ENCODE measurements at regions not wholly inside any gene's neighbourhood (a gene's known extent, or its start where the extent isn't known, plus 50 kb on each side); places are given as distances from the start of the nearest gene placed in this dataset.

GRCh38 chr15:46732060-46732459 is 985.2 kb upstream of the SEMA6D start:
- Histone ChIP-seq H3K27ac (ENCODE audit: low read depth, low read length) (no peak overlapping the region), H3K9ac (ENCODE audit: low read depth in 1 of 3, low read length in 3 of 3) (no peak overlapping the region), H3K27me3 (ENCODE audit: control insufficient read depth in 3 of 3, insufficient read depth in 3 of 3, low read length in 3 of 3) (no peaks in the 10 kb centered on the region), H3K9me3 (ENCODE audit: control insufficient read depth in 3 of 3, low read length in 3 of 3) (peaks cover 0 to 7% (median 3%) of the 10 kb centered on the region in 3 donors), H3K36me3 (ENCODE audit: control insufficient read depth in 3 of 3, insufficient read depth in 3 of 3, low read length in 3 of 3) (no peaks in the 10 kb centered on the region), H3K4me1 (ENCODE audit: control insufficient read depth in 3 of 3, insufficient read depth in 3 of 3, low read length in 3 of 3) (no peaks in the 10 kb centered on the region), H3K4me3 (ENCODE audit: low read length in 3 of 3) (no peak overlapping the region)

GRCh38 chr15:46735115-46735514 is 982.2 kb upstream of the SEMA6D start:
- Histone ChIP-seq H3K4me1 (ENCODE audit: control insufficient read depth in 3 of 3, insufficient read depth in 3 of 3, low read length in 3 of 3) (no peaks in the 10 kb centered on the region), H3K9ac (ENCODE audit: low read depth in 1 of 3, low read length in 3 of 3) (no peak overlapping the region), H3K36me3 (ENCODE audit: control insufficient read depth in 3 of 3, insufficient read depth in 3 of 3, low read length in 3 of 3) (no peaks in the 10 kb centered on the region), H3K27me3 (ENCODE audit: control insufficient read depth in 3 of 3, insufficient read depth in 3 of 3, low read length in 3 of 3) (no peaks in the 10 kb centered on the region), H3K9me3 (ENCODE audit: control insufficient read depth in 3 of 3, low read length in 3 of 3) (no peaks in the 10 kb centered on the region), H3K27ac (ENCODE audit: low read depth, low read length) (no peak overlapping the region), H3K4me3 (ENCODE audit: low read length in 3 of 3) (no peak overlapping the region)

GRCh38 chr15:46751303-46751702 is 966.0 kb upstream of the SEMA6D start:
- Histone ChIP-seq H3K27me3 (ENCODE audit: control insufficient read depth in 3 of 3, insufficient read depth in 3 of 3, low read length in 3 of 3) (no peaks in the 10 kb centered on the region), H3K27ac (ENCODE audit: low read depth, low read length) (no peak overlapping the region), H3K4me1 (ENCODE audit: control insufficient read depth in 3 of 3, insufficient read depth in 3 of 3, low read length in 3 of 3) (no peaks in the 10 kb centered on the region), H3K4me3 (ENCODE audit: low read length in 3 of 3) (no peak overlapping the region), H3K36me3 (ENCODE audit: control insufficient read depth in 3 of 3, insufficient read depth in 3 of 3, low read length in 3 of 3) (no peaks in the 10 kb centered on the region), H3K9me3 (ENCODE audit: control insufficient read depth in 3 of 3, low read length in 3 of 3) (no peaks in the 10 kb centered on the region), H3K9ac (ENCODE audit: low read depth in 1 of 3, low read length in 3 of 3) (no peak overlapping the region)

DNA sequence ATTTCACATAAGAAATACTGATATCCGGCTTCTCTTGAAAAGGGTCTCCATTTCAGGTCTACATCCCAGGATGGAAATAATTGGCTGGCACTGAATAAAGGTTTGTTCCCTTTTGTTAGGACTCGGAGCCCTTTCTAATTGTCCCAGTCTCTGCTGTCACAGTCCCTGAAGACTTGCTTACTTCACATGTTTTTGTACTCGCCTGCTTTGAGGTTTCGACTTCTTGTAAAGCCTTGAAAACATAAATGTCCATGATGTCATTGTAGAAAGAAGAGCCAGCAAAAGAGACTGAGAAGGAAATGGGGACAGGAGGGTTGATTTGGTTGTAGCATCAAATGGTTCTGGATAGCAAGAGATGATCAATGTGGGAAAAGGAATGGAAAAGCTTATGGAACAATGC is 963.4 kb upstream of the SEMA6D start:
- no peak overlapping the region for H3K9ac ChIP-seq (ENCODE audit: low read depth in 1 of 3, low read length in 3 of 3)
- H3K27ac ChIP-seq (ENCODE audit: low read depth, low read length) = no peak overlapping the region
- no peaks in the 10 kb centered on the region for H3K36me3 ChIP-seq (ENCODE audit: control insufficient read depth in 3 of 3, insufficient read depth in 3 of 3, low read length in 3 of 3)
- H3K4me1 ChIP-seq (ENCODE audit: control insufficient read depth in 3 of 3, insufficient read depth in 3 of 3, low read length in 3 of 3) = no peaks in the 10 kb centered on the region
- no peaks in the 10 kb centered on the region for H3K9me3 ChIP-seq (ENCODE audit: control insufficient read depth in 3 of 3, low read length in 3 of 3)
- H3K27me3 ChIP-seq (ENCODE audit: control insufficient read depth in 3 of 3, insufficient read depth in 3 of 3, low read length in 3 of 3) = no peaks in the 10 kb centered on the region
- no peak overlapping the region for H3K4me3 ChIP-seq (ENCODE audit: low read length in 3 of 3)

DNA sequence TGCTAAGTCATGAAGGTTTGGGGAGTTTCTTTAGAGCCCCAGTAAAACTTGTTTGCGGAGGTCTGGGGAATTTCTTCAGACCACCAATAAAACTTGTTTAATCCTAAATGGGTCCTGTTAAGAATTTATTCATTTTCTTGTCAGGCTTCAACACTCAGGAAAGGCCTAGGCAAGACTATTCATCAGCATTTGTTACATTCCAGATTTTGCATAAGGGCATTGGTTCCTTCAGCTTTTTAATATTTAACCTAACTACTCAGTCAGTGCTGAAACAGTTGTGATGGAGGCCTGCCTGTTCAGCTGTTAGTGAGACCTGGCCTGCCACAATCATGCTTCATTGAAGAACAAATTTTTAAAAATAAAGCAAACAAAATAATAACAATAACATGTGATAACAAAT is 954.2 kb upstream of the SEMA6D start:
- H3K27me3 ChIP-seq (ENCODE audit: control insufficient read depth in 3 of 3, insufficient read depth in 3 of 3, low read length in 3 of 3) = no peaks in the 10 kb centered on the region
- H3K9me3 ChIP-seq (ENCODE audit: control insufficient read depth in 3 of 3, low read length in 3 of 3) = no peaks in the 10 kb centered on the region
- H3K4me3 ChIP-seq (ENCODE audit: low read length in 3 of 3) = no peak overlapping the region
- H3K36me3 ChIP-seq (ENCODE audit: control insufficient read depth in 3 of 3, insufficient read depth in 3 of 3, low read length in 3 of 3) = no peaks in the 10 kb centered on the region
- no peaks in the 10 kb centered on the region for H3K4me1 ChIP-seq (ENCODE audit: control insufficient read depth in 3 of 3, insufficient read depth in 3 of 3, low read length in 3 of 3)
- no peak overlapping the region for H3K27ac ChIP-seq (ENCODE audit: low read depth, low read length)
- no peak overlapping the region for H3K9ac ChIP-seq (ENCODE audit: low read depth in 1 of 3, low read length in 3 of 3)

GRCh38 chr15:46764851-46765250 is 952.5 kb upstream of the SEMA6D start:
- H3K36me3 ChIP-seq (ENCODE audit: control insufficient read depth in 3 of 3, insufficient read depth in 3 of 3, low read length in 3 of 3) = no peaks in the 10 kb centered on the region
- no peak overlapping the region for H3K9ac ChIP-seq (ENCODE audit: low read depth in 1 of 3, low read length in 3 of 3)
- H3K4me1 ChIP-seq (ENCODE audit: control insufficient read depth in 3 of 3, insufficient read depth in 3 of 3, low read length in 3 of 3) = no peaks in the 10 kb centered on the region
- H3K9me3 ChIP-seq (ENCODE audit: control insufficient read depth in 3 of 3, low read length in 3 of 3) = peaks cover 0 to 4% (median 0%) of the 10 kb centered on the region in 3 donors
- H3K4me3 ChIP-seq (ENCODE audit: low read length in 3 of 3) = no peak overlapping the region
- no peaks in the 10 kb centered on the region for H3K27me3 ChIP-seq (ENCODE audit: control insufficient read depth in 3 of 3, insufficient read depth in 3 of 3, low read length in 3 of 3)
- H3K27ac ChIP-seq (ENCODE audit: low read depth, low read length) = no peak overlapping the region

DNA sequence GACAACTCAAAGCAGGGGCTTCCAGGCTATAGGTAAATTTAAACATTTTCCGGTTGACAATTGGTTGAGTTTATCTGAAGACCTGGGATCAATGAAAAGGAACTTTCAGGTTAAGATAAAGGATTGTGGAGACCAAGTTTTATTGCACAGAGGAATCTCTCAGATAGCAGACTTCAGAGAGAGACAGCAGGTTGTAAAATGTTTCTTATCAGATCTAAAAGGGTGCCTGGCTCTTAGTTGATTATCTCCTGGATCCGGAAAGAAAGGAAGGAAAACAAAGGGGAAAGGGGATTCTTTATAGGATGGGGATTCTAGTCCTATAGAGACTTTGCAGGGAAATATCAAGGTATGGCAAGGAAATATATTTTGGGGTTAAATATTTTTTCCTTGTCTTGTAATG is 951.3 kb upstream of the SEMA6D start:
- H3K27ac ChIP-seq (ENCODE audit: low read depth, low read length) = no peak overlapping the region
- no peak overlapping the region for H3K9ac ChIP-seq (ENCODE audit: low read depth in 1 of 3, low read length in 3 of 3)
- H3K4me1 ChIP-seq (ENCODE audit: control insufficient read depth in 3 of 3, insufficient read depth in 3 of 3, low read length in 3 of 3) = no peaks in the 10 kb centered on the region
- H3K27me3 ChIP-seq (ENCODE audit: control insufficient read depth in 3 of 3, insufficient read depth in 3 of 3, low read length in 3 of 3) = no peaks in the 10 kb centered on the region
- H3K36me3 ChIP-seq (ENCODE audit: control insufficient read depth in 3 of 3, insufficient read depth in 3 of 3, low read length in 3 of 3) = no peaks in the 10 kb centered on the region
- peaks cover 0 to 4% (median 0%) of the 10 kb centered on the region in 3 donors for H3K9me3 ChIP-seq (ENCODE audit: control insufficient read depth in 3 of 3, low read length in 3 of 3)
- no peak overlapping the region for H3K4me3 ChIP-seq (ENCODE audit: low read length in 3 of 3)

DNA sequence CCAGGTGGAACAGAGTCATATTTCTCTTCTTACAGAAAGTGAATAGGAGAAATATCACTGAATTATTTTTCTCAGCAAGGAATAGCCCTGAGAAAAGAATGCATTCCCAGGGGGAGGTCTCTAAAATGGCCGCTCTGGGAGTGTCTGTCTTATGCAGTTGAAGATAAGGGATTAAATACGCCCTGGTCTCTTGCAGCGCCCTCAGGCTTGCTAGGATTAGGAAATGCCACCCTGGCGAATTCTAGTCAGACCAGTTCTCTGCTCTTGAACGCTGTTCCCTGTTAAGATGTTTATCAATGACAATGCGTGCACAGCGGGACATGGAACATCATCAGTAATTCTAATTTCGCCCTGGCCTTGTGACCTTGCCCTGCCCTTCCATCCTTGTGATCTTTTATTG is 949.0 kb upstream of the SEMA6D start:
- Histone ChIP-seq H3K9me3 (ENCODE audit: control insufficient read depth in 3 of 3, low read length in 3 of 3) (peaks cover 0 to 4% (median 0%) of the 10 kb centered on the region in 3 donors), H3K27me3 (ENCODE audit: control insufficient read depth in 3 of 3, insufficient read depth in 3 of 3, low read length in 3 of 3) (no peaks in the 10 kb centered on the region), H3K4me1 (ENCODE audit: control insufficient read depth in 3 of 3, insufficient read depth in 3 of 3, low read length in 3 of 3) (no peaks in the 10 kb centered on the region), H3K9ac (ENCODE audit: low read depth in 1 of 3, low read length in 3 of 3) (no peak overlapping the region), H3K36me3 (ENCODE audit: control insufficient read depth in 3 of 3, insufficient read depth in 3 of 3, low read length in 3 of 3) (no peaks in the 10 kb centered on the region), H3K4me3 (ENCODE audit: low read length in 3 of 3) (no peak overlapping the region), H3K27ac (ENCODE audit: low read depth, low read length) (no peak overlapping the region)

GRCh38 chr15:46773016-46773415 is 944.3 kb upstream of the SEMA6D start:
- Histone ChIP-seq H3K27me3 (ENCODE audit: control insufficient read depth in 3 of 3, insufficient read depth in 3 of 3, low read length in 3 of 3) (no peaks in the 10 kb centered on the region), H3K4me1 (ENCODE audit: control insufficient read depth in 3 of 3, insufficient read depth in 3 of 3, low read length in 3 of 3) (no peaks in the 10 kb centered on the region), H3K27ac (ENCODE audit: low read depth, low read length) (no peak overlapping the region), H3K4me3 (ENCODE audit: low read length in 3 of 3) (no peak overlapping the region), H3K9me3 (ENCODE audit: control insufficient read depth in 3 of 3, low read length in 3 of 3) (peaks cover 0 to 4% (median 0%) of the 10 kb centered on the region in 3 donors), H3K9ac (ENCODE audit: low read depth in 1 of 3, low read length in 3 of 3) (no peak overlapping the region), H3K36me3 (ENCODE audit: control insufficient read depth in 3 of 3, insufficient read depth in 3 of 3, low read length in 3 of 3) (no peaks in the 10 kb centered on the region)

DNA sequence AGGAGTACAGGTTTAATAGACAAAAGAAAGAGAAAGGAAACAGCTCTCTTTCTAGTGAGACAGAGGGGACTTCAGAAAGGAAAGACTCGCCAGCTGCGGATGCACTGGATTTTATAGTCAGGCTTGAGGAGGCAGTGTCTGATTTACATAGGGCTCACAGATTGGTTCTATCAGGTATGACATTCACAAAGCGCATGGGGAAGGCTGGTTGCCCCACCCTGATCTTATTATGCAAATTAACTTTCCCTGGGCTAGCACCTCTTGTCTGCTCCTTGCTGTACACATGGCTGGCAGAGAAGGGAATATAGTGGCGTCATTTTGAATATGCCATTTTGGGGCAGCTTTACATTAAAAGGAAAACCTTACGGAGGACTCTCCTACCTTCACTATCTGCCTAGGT is 938.4 kb upstream of the SEMA6D start:
- H3K27ac ChIP-seq (ENCODE audit: low read depth, low read length) = no peak overlapping the region
- no peaks in the 10 kb centered on the region for H3K36me3 ChIP-seq (ENCODE audit: control insufficient read depth in 3 of 3, insufficient read depth in 3 of 3, low read length in 3 of 3)
- no peaks in the 10 kb centered on the region for H3K9me3 ChIP-seq (ENCODE audit: control insufficient read depth in 3 of 3, low read length in 3 of 3)
- no peaks in the 10 kb centered on the region for H3K4me1 ChIP-seq (ENCODE audit: control insufficient read depth in 3 of 3, insufficient read depth in 3 of 3, low read length in 3 of 3)
- no peak overlapping the region for H3K9ac ChIP-seq (ENCODE audit: low read depth in 1 of 3, low read length in 3 of 3)
- H3K4me3 ChIP-seq (ENCODE audit: low read length in 3 of 3) = no peak overlapping the region
- no peaks in the 10 kb centered on the region for H3K27me3 ChIP-seq (ENCODE audit: control insufficient read depth in 3 of 3, insufficient read depth in 3 of 3, low read length in 3 of 3)
